ENCODE measurements at regions not wholly inside any gene's neighbourhood (a gene's known extent, or its start where the extent isn't known, plus 50 kb on each side); places are given as distances from the start of the nearest gene placed in this dataset.

GRCh38 chr14:87640553-87640952, 352.4 kb downstream of the GALC start:
- TF ChIP-seq CTCF (IDR thresholded peaks at IDR 0.05; ENCODE audit: insufficient read depth, low read depth, low read length) (no peak), EZH2 (IDR thresholded peaks at IDR 0.05; ENCODE audit: insufficient read depth, low read length) (no peak)
